Loucy (cell line): ENCODE measurements at regions not wholly inside any gene's neighbourhood (a gene's known extent, or its start where the extent isn't known, plus 50 kb on each side); places are given as distances from the start of the nearest gene placed in this dataset.

ENCODE experiments used
- CTCF ChIP-seq: fragments of 200-600 bp; sonication (generic); conservative IDR thresholded peaks from 2 replicates; pipeline ENCODE4 v1.5.1; 2014; ENCODE audit warnings: mild to moderate bottlenecking, antibody characterized with exemption, low read length
- EZH2phosphoT487 ChIP-seq: fragments of 200-600 bp; IDR thresholded peaks from 2 replicates; pipeline ENCODE4 v1.6.1; 2018; ENCODE audit warnings: antibody characterized with exemption, mild to moderate bottlenecking, moderate library complexity, borderline replicate concordance

GRCh38 chr3:59152943-59153342 is 103.1 kb upstream of the CFAP20DC start:
- TF ChIP-seq CTCF: no peak
- no peak for TF ChIP-seq EZH2phosphoT487
